Stimulated activated effector memory CD8-positive, alpha-beta T cell treated with anti-CD3 and anti-CD28 coated beads, Interleukin-12 subunit alpha, Interleukin-12 subunit beta, amount 100 ng/mL, for 72 hours (primary cell): ENCODE measurements at regions not wholly inside any gene's neighbourhood (a gene's known extent, or its start where the extent isn't known, plus 50 kb on each side); places are given as distances from the start of the nearest gene placed in this dataset.

Experiments
- ATAC-seq: fragments of 150-1000 bp; cut with Tn5 transposase; 2 replicates; pipeline ENCODE4 v1.10.0; 2021
- DNase-seq, 2 donors: peaks; one replicate each; pipeline ENCODE4 v3.0.0; 2021 to 2022; ENCODE audit warnings: low spot score in 2 of 2
- H3K27ac Mint-ChIP-seq: one replicate; pipeline ENCODE4 v1.8.0; 2022; ENCODE audit warnings: mild to moderate bottlenecking, mixed read lengths
- H3K36me3 Mint-ChIP-seq: one replicate; pipeline ENCODE4 v1.8.0; 2022; ENCODE audit warnings: mild to moderate bottlenecking, mixed read lengths
- H3K4me1 Mint-ChIP-seq: one replicate; pipeline ENCODE4 v1.8.0; 2022; ENCODE audit warnings: mixed read lengths
- H3K4me3 Mint-ChIP-seq: one replicate; pipeline ENCODE4 v1.8.0; 2022; ENCODE audit warnings: mild to moderate bottlenecking, mixed read lengths
- H3K9me3 Mint-ChIP-seq: one replicate; pipeline ENCODE4 v1.8.0; 2022; ENCODE audit warnings: mixed read lengths

DNA sequence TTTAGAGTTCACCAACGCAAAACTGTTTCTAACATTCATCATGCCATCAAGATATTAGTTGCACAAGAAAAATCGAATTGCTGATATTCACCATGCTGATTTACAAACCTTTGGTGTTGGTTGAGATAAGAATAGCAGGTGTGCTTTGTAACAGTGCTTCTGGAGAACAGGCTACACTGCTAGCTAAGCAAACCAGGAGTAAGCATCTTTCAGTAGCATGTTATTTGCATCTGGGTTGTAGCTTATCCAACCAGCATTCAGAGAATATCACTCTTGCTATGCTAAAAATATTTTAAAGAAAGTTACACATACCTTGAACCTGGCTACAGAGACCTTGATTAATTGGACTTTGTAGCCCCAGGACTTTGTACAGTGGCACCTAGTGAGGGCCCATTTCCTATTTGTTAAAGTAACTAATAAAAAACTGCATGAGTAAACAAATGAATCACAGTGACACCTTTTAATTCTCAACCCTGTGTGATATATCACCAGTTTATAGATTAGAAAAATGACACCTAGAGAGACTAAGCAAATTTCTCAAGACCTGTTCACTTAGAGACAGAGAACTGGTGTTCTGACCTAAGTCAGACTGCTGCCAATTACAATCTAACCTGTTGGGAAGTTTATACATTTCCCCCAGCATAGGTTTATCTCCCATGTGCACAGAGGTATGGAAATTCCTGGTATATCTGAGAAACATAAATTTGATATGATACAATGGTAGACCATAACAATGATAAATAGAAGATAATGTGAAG, 435.5 kb upstream of the TGFBR2 start:
- DNase-seq (no peak), ATAC-seq (no peak)
- H3K36me3 Mint-ChIP-seq = no peaks in the 10 kb centered on the region
- H3K4me3 Mint-ChIP-seq = no peak overlapping the region
- H3K27ac Mint-ChIP-seq = no peak overlapping the region
- no peaks in the 10 kb centered on the region for H3K9me3 Mint-ChIP-seq
- no peaks in the 10 kb centered on the region for H3K4me1 Mint-ChIP-seq

DNA sequence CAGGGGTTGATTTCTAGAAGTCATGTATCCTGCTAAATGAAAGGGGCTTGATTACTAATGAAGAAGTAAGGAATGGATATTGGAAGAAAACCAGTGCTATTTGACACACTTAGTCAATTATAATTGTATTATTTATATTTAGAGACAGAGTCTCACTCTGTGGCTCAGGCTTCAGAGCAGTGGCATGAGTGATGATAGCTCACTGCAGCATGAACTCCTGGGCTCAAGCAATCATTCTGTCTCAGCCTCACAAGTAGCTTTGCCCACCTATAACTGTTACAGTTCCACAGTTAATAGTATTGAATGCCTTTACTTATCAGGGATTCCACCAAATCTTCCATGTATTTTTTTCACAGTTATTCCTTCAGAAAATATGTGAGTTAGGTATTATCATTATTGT, 432.0 kb upstream of the TGFBR2 start:
- H3K9me3 Mint-ChIP-seq = no peaks in the 10 kb centered on the region
- H3K4me1 Mint-ChIP-seq = no peaks in the 10 kb centered on the region
- DNase-seq (no peak), ATAC-seq (no peak)
- H3K36me3 Mint-ChIP-seq = no peaks in the 10 kb centered on the region
- H3K4me3 Mint-ChIP-seq = no peak overlapping the region
- H3K27ac Mint-ChIP-seq = no peak overlapping the region

DNA sequence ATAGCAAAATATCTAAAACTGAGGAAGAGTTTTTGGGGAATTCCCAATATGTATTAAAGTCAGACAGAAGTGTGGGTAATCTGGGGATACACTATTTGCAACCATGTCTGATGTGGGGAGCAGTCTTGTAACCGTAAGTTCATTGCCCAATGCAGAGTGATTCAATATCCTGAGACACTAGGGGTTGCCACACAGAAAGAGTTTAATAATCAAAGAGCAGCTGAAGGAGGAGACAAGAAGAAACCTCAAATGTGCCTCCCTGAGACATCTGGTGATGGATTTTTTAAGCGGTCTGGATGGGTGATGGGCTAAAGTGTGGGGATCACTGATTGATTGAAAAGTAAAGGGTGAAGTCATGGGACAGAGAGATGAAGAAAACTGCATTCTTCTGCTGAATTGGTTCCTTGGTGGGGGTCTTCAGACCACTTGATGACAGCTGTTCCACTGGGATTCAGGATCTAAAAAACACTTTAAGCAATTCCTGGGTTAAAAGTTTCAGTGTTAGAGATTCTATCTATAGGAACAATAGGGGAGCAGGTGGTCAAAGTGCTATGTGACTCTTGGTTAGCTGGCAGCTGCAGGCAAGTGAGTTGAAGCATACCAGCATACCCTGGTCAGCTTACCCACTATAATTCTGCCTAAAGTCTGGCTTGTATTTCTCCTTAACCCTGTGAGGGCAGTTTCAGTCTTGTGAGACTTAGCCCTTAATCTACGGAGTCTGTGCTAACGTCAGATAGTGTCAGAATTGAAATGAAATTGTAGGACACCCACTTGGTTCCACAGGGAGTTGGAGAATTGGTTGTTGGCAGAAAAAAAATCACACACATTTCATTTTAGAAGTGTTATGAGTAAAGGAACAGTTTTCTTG, 425.9 kb upstream of the TGFBR2 start:
- DNase-seq (no peak), ATAC-seq (no peak)
- no peak overlapping the region for H3K27ac Mint-ChIP-seq
- no peak overlapping the region for H3K4me3 Mint-ChIP-seq
- no peaks in the 10 kb centered on the region for H3K4me1 Mint-ChIP-seq
- H3K36me3 Mint-ChIP-seq = no peaks in the 10 kb centered on the region
- H3K9me3 Mint-ChIP-seq = no peaks in the 10 kb centered on the region

DNA sequence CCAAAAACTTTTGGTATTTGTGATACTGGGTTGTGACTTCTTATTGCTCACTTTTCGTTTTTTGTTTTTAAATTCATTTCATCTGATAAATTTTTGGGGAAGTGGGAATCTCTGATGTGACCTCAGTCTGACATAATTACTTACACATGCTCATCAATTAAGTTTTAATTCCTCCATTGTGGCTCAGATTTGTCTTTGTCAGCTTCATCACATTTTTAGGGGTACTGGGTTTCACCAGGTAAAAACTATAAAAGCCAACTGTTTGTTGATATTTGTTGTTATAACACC, 425.3 kb upstream of the TGFBR2 start:
- DNase-seq (no peak), ATAC-seq (no peak)
- H3K27ac Mint-ChIP-seq = no peak overlapping the region
- H3K4me3 Mint-ChIP-seq = no peak overlapping the region
- H3K9me3 Mint-ChIP-seq = no peaks in the 10 kb centered on the region
- H3K4me1 Mint-ChIP-seq = no peaks in the 10 kb centered on the region
- no peaks in the 10 kb centered on the region for H3K36me3 Mint-ChIP-seq

DNA sequence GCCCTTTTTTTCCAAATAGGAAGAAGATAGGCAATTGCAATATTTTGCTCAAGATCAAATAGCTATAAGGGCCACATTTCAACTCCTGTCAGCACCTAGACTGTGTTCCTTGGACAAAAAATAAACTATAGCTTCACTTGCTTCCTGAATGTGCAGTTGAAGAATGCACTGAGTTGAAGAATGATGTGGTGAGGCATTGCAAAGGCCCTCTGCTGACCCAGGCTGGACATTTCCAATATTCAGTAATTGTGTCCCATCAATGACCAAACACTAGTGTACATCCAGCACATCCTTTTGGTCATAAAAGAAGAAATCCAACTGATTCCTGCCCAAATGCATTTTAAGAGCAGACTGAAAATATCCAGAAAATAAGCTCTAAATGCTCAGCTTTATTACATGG, 424.8 kb upstream of the TGFBR2 start:
- Mint-ChIP-seq H3K36me3 (no peaks in the 10 kb centered on the region), H3K27ac (no peak overlapping the region), H3K4me3 (no peak overlapping the region), H3K4me1 (no peaks in the 10 kb centered on the region), H3K9me3 (no peaks in the 10 kb centered on the region)
- no peak for ATAC-seq
- DNase-seq = no peak

DNA sequence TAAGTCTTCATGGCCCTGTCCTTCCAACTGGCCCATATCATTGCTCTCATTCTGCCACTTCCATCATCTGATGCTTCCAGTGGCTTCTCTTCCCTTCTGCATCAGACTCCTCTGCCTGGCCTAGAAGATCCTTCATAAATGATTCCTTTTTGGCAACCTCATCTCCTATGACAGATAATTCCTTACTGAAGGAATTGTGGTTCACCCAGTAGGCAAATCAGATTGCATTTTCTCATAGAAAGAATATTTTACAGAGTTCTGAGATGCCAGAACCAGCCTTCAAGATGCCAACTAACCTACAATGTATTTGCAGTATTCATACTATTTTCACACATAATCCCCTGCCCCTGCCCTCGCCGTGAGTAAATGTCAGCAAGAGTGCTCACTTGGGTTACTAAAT, 423.0 kb upstream of the TGFBR2 start:
- no peak for ATAC-seq
- no peaks in the 10 kb centered on the region for H3K9me3 Mint-ChIP-seq
- DNase-seq = no peak
- H3K4me1 Mint-ChIP-seq = no peaks in the 10 kb centered on the region
- H3K27ac Mint-ChIP-seq = no peak overlapping the region
- no peaks in the 10 kb centered on the region for H3K36me3 Mint-ChIP-seq
- no peak overlapping the region for H3K4me3 Mint-ChIP-seq

DNA sequence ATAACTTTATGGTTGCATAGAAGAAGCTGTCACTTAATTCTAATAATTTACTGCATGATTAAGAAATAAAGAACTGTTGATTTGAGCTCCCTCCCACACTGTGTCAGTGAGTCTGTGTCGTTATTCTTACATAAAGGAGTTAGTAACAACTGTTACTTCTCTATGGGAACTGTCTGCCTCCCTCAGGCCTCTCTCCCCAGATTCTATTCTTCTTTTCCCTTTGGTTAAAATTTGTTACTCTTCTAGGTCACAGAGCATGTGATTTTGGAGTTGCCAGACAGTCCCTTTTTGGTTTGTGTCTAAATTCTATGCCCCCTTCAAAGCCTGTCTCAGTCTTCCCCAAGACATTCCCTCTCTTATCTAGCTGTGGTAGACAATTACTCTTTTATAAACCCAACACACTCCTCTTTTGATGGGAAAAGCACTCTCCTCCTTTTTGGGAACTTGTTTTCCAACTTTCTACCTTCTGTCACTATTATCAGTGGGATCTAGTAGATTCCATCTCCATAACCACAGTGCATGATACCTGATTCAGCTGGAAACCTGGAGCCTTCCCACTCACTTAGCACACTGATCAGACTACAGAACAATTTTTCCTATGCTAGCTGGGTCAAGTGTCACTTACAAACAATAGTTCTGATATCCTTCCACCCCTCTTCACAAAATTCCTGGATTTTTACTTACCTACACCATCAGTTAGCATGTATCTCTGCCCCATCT, 422.1 kb upstream of the TGFBR2 start:
- Mint-ChIP-seq H3K4me1 (no peaks in the 10 kb centered on the region), H3K36me3 (no peaks in the 10 kb centered on the region), H3K27ac (no peak overlapping the region), H3K4me3 (no peak overlapping the region), H3K9me3 (no peaks in the 10 kb centered on the region)
- ATAC-seq (no peak), DNase-seq (no peak)

DNA sequence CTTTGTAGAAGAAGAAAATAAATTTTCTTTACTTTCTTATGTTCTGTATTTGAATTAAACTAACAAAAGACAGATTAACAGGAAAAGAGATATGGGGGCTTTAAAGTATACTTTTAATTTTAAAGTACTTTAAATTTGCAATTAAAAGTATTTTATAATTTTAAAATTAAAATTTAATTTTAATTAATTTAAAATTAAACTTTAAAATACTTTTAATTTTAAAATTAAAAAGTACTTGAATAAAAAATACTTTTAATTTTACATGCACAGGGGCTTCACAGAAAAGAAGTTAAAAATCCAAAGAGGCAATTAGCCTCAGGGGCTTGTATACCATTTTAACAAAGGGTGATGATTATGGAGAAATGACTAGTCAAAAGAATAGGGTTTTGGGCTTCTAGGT, 420.5 kb upstream of the TGFBR2 start:
- Mint-ChIP-seq H3K9me3 (no peaks in the 10 kb centered on the region), H3K27ac (no peak overlapping the region), H3K36me3 (no peaks in the 10 kb centered on the region), H3K4me3 (no peak overlapping the region), H3K4me1 (no peaks in the 10 kb centered on the region)
- ATAC-seq (no peak), DNase-seq (no peak)

DNA sequence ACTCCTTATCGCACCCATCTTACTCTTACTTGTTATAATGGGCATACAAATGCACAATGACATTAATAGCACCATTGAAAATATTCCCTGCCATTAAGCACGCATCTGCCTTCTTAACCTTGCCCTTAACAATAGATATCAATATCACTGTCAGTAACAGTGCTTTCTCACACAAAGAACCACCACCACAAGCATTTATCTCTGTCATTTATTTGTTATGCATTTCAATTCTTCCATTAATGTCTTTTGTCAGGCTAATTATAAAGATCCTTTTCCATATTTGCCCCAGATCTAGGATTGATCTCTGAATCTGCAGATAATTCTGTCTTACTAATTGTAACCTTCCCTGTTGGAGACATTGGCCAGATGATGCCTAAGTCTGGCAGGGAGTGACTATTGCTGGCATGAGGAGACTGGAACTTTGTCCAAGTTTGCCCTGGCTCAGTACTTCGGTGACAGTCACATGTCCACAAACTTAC, 419.6 kb upstream of the TGFBR2 start:
- Mint-ChIP-seq H3K36me3 (no peaks in the 10 kb centered on the region), H3K4me3 (no peak overlapping the region), H3K9me3 (no peaks in the 10 kb centered on the region), H3K27ac (no peak overlapping the region), H3K4me1 (no peaks in the 10 kb centered on the region)
- DNase-seq = no peak
- ATAC-seq = no peak

DNA sequence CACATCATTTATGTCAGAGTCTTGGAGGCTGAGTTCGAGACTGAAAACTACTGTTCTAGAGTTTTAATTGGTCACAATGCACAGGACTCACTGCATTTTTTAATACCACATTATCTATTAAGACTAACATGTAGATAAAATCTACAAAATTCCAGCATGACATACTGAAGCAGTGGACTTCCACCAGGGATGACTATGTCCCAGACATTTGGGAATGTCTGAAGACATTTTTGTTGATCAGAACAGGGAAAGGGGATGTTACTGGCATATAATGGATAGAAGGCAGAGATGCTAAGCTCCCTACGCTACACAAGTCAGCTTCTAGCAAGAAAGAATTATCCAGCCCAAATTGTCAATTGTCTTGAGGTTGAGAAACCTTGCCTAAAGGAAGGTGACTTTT, 419.0 kb upstream of the TGFBR2 start:
- no peak for ATAC-seq
- H3K4me1 Mint-ChIP-seq = no peaks in the 10 kb centered on the region
- no peaks in the 10 kb centered on the region for H3K36me3 Mint-ChIP-seq

DNA sequence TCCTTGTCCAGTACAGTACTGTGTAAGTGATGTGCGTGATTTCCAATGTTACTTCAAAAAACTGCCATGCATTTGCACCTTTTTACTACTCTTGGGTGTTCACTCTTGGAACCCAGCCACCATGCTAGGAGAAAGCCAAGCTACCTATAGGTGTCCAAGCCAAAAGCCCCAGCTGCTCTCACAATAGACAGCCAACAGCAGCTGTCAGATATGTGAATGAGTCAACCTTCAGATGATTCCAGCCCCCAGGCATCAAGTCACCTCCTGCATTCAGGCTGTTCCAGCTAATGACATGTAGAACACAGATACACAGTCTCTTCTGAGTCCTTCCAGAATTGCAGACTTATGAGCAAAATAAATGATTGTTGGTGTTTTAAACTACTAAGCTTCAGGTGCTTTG, 417.7 kb upstream of the TGFBR2 start:
- DNase-seq (no peak), ATAC-seq (no peak)
- Mint-ChIP-seq H3K4me1 (no peaks in the 10 kb centered on the region), H3K4me3 (no peak overlapping the region), H3K9me3 (no peaks in the 10 kb centered on the region), H3K36me3 (no peaks in the 10 kb centered on the region), H3K27ac (no peak overlapping the region)

More for the DNA sequence above, 419.0 kb upstream of the TGFBR2 start:
- no peak overlapping the region for H3K4me3 Mint-ChIP-seq
- no peak overlapping the region for H3K27ac Mint-ChIP-seq
- H3K9me3 Mint-ChIP-seq = no peaks in the 10 kb centered on the region
- DNase-seq = no peak

DNA sequence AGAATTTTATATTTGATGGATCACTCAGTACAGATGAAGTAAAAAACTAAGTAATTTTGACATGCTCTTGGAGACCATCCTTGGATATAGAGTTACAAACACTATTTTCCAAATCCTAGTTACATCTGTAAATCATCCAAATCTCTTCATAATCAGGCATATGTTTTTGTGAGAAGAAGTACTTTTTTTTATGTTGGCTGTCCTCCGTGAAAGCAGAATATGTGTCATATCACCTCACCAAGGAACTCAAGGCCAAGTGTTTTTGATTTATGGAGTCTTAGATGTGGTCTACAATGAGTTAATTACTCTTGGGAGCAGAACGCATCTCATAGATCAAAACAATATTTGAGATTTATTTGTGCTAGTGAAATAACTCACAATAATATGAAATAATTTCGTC, 416.5 kb upstream of the TGFBR2 start:
- Mint-ChIP-seq H3K4me3 (no peak overlapping the region), H3K9me3 (no peaks in the 10 kb centered on the region), H3K36me3 (no peaks in the 10 kb centered on the region), H3K27ac (no peak overlapping the region), H3K4me1 (no peaks in the 10 kb centered on the region)
- no peak for ATAC-seq
- DNase-seq = no peak

DNA sequence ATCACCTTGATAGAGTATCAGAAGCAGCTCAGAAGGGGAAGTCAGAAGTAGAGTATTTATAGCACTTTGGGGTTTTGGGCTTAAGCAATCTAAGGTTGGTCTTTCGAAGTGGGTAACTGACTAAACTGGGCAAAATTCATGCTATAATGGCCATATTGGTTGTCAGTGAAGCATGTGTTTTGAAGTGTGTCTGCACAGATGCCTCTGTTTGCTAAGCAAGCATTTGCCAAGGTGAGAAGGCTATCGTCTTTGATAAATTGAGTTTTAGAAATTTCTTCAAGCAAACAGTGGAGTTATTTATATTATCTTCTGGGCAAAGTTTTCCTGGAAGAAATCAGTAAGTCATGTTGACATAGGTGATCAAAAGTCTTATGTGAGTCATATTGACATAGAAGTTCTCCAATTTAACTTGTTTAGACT, 412.8 kb upstream of the TGFBR2 start:
- Mint-ChIP-seq H3K9me3 (no peaks in the 10 kb centered on the region), H3K4me3 (no peak overlapping the region), H3K36me3 (no peaks in the 10 kb centered on the region), H3K4me1 (no peaks in the 10 kb centered on the region), H3K27ac (no peak overlapping the region)
- ATAC-seq (no peak), DNase-seq (no peak)

DNA sequence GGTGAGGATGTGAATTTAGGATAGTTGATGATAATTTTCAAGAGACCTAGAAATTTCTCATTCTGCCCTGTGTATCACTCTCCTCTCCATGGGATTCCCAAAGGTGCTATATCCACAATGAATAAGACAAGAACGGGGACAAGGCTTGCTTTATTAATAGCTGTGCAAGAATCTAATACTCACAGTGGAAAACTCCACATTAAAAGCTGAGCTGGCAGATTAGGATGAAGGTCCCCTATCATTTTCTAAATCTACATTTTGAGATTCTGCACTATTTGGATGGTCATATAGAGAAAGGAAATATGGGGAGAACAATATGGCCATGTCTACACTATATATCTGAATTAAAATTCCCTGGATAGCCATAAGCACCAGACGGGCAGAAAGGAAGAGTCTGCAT, 411.0 kb upstream of the TGFBR2 start:
- ATAC-seq (no peak), DNase-seq (no peak)
- Mint-ChIP-seq H3K4me1 (no peaks in the 10 kb centered on the region), H3K27ac (no peak overlapping the region), H3K9me3 (no peaks in the 10 kb centered on the region), H3K4me3 (no peak overlapping the region), H3K36me3 (no peaks in the 10 kb centered on the region)

DNA sequence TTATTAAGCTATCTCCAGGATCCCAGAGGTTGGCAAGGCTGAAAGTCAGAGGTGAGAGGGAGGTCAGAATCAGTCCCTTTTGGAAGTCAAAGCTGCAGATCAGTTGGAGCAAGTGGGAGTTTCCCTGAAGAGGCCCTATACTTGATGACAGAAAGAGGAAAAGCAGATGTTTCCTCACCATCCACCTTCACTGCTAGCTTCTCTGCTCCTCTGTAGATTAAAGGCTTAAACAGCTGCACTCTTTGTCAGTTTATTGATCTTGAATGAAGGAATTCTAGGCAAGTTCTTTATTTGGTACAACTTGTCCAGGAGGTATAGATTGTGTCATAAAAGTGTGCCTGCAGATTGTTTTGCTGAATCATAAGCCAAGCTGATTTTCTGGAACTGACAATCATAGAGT, 408.2 kb upstream of the TGFBR2 start:
- H3K36me3 Mint-ChIP-seq = no peaks in the 10 kb centered on the region
- no peak overlapping the region for H3K4me3 Mint-ChIP-seq
- no peaks in the 10 kb centered on the region for H3K4me1 Mint-ChIP-seq
- no peak overlapping the region for H3K27ac Mint-ChIP-seq
- no peak for DNase-seq
- ATAC-seq = no peak
- no peaks in the 10 kb centered on the region for H3K9me3 Mint-ChIP-seq
